ENCODE measurements at regions not wholly inside any gene's neighbourhood (a gene's known extent, or its start where the extent isn't known, plus 50 kb on each side); places are given as distances from the start of the nearest gene placed in this dataset.
"Not testable (repeated sequence)": the region's sequence is repeated elsewhere in the genome, so short reads cannot be mapped to it uniquely, and the experiment has no call there.

GRCh38 chr14:19162920-19163319, 195.7 kb downstream of the POTEM start:
- H3K9ac ChIP-seq (ENCODE audit: insufficient read length, low read depth); H3K4me1 ChIP-seq (ENCODE audit: insufficient read depth, insufficient read length); H3K4me3 ChIP-seq (ENCODE audit: insufficient read length, low read depth); H3K9me3 ChIP-seq (ENCODE audit: insufficient read depth, low read length); DNase-seq (ENCODE audit: low read depth, low spot score); H3K36me3 ChIP-seq (ENCODE audit: insufficient read depth, insufficient read length, low read length); H3K27me3 ChIP-seq (ENCODE audit: insufficient read depth, insufficient read length): not testable (repeated sequence)

GRCh38 chr14:19163891-19164290, 196.7 kb downstream of the POTEM start:
- H3K4me1 ChIP-seq (ENCODE audit: insufficient read depth, insufficient read length); H3K27me3 ChIP-seq (ENCODE audit: insufficient read depth, insufficient read length); H3K9ac ChIP-seq (ENCODE audit: insufficient read length, low read depth); H3K36me3 ChIP-seq (ENCODE audit: insufficient read depth, insufficient read length, low read length); DNase-seq (ENCODE audit: low read depth, low spot score); H3K9me3 ChIP-seq (ENCODE audit: insufficient read depth, low read length); H3K4me3 ChIP-seq (ENCODE audit: insufficient read length, low read depth): not testable (repeated sequence)

GRCh38 chr14:19164426-19164825, 197.2 kb downstream of the POTEM start:
- not testable (repeated sequence) for DNase-seq (ENCODE audit: low read depth, low spot score); H3K36me3 ChIP-seq (ENCODE audit: insufficient read depth, insufficient read length, low read length); H3K4me3 ChIP-seq (ENCODE audit: insufficient read length, low read depth); H3K4me1 ChIP-seq (ENCODE audit: insufficient read depth, insufficient read length); H3K9ac ChIP-seq (ENCODE audit: insufficient read length, low read depth); H3K27me3 ChIP-seq (ENCODE audit: insufficient read depth, insufficient read length); H3K9me3 ChIP-seq (ENCODE audit: insufficient read depth, low read length)

GRCh38 chr14:19166056-19166455, 198.8 kb downstream of the POTEM start:
- not testable (repeated sequence) for H3K4me1 ChIP-seq (ENCODE audit: insufficient read depth, insufficient read length); H3K9ac ChIP-seq (ENCODE audit: insufficient read length, low read depth); H3K9me3 ChIP-seq (ENCODE audit: insufficient read depth, low read length); H3K36me3 ChIP-seq (ENCODE audit: insufficient read depth, insufficient read length, low read length); DNase-seq (ENCODE audit: low read depth, low spot score); H3K27me3 ChIP-seq (ENCODE audit: insufficient read depth, insufficient read length); H3K4me3 ChIP-seq (ENCODE audit: insufficient read length, low read depth)

DNA sequence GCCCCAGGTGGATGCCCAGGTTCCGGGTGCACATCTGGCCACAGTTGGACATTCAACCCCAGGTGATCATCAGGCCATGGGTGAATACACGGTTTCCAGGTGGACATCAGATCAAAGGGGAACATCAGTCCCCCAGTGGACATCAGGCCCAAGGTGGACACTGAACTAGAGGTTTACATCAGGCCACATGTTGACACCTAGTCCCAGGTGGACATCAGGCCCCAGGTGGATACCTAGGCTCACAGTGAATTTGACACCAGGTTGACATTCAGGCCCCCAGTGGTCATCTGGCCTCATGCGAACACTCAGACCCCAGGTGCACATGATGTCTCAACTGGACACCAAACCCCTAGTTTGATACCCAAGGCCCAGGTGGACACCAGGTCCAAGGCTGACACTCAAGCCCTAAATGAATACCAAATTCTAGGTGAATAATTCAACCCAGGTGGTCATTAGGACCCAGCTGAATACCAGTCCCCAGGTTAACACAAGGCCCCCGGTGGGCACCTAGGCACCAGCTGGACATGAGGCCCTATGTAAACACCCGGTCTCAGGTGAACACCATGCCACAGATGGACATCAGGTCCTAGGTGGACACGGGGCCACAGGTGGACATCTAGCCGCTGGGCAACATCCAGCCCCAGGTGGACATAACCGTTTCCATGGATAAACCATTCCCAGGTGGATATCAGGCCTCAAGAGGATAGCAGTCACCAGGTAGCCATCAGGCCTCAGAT, 200.4 kb downstream of the POTEM start:
- not testable (repeated sequence) for DNase-seq (ENCODE audit: low read depth, low spot score); H3K9ac ChIP-seq (ENCODE audit: insufficient read length, low read depth); H3K36me3 ChIP-seq (ENCODE audit: insufficient read depth, insufficient read length, low read length)

GRCh38 chr14:19168261-19168660, 201.0 kb downstream of the POTEM start:
- not testable (repeated sequence) for H3K4me3 ChIP-seq (ENCODE audit: insufficient read length, low read depth); H3K27me3 ChIP-seq (ENCODE audit: insufficient read depth, insufficient read length); H3K36me3 ChIP-seq (ENCODE audit: insufficient read depth, insufficient read length, low read length); H3K4me1 ChIP-seq (ENCODE audit: insufficient read depth, insufficient read length); DNase-seq (ENCODE audit: low read depth, low spot score); H3K9me3 ChIP-seq (ENCODE audit: insufficient read depth, low read length); H3K9ac ChIP-seq (ENCODE audit: insufficient read length, low read depth)

More for the DNA sequence above, 200.4 kb downstream of the POTEM start:
- not testable (repeated sequence) for H3K9me3 ChIP-seq (ENCODE audit: insufficient read depth, low read length); H3K4me3 ChIP-seq (ENCODE audit: insufficient read length, low read depth); H3K4me1 ChIP-seq (ENCODE audit: insufficient read depth, insufficient read length); H3K27me3 ChIP-seq (ENCODE audit: insufficient read depth, insufficient read length)

- not testable (repeated sequence) for H3K4me3 ChIP-seq (ENCODE audit: insufficient read length, low read depth); H3K9me3 ChIP-seq (ENCODE audit: insufficient read depth, low read length); H3K4me1 ChIP-seq (ENCODE audit: insufficient read depth, insufficient read length); DNase-seq (ENCODE audit: low read depth, low spot score); H3K27me3 ChIP-seq (ENCODE audit: insufficient read depth, insufficient read length); H3K9ac ChIP-seq (ENCODE audit: insufficient read length, low read depth); H3K36me3 ChIP-seq (ENCODE audit: insufficient read depth, insufficient read length, low read length)
These were observed 202.5 kb downstream of the POTEM start for GRCh38 chr14:19169561-19170362.

DNA sequence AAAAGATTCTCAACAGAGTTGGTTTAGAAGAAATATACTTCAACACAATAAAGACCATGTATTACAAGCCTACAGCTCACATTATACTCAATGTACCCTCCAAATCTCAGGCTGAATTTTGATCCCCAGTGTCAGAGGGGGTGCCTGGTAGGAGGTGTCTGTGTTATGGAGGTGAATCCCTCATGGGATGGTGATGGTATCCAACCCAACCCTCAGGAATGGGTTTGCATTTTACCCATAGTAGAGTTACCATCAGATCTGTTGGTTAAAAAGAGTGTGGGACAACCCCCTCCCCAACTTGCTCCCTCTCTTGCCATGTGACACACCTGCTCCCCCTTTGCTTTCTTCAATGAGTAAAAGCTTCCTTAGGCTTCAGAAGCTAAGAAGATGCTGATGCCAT, 205.5 kb downstream of the POTEM start:
- H3K4me1 ChIP-seq (ENCODE audit: insufficient read depth, insufficient read length); H3K36me3 ChIP-seq (ENCODE audit: insufficient read depth, insufficient read length, low read length); H3K4me3 ChIP-seq (ENCODE audit: insufficient read length, low read depth); DNase-seq (ENCODE audit: low read depth, low spot score); H3K9ac ChIP-seq (ENCODE audit: insufficient read length, low read depth); H3K27me3 ChIP-seq (ENCODE audit: insufficient read depth, insufficient read length); H3K9me3 ChIP-seq (ENCODE audit: insufficient read depth, low read length): not testable (repeated sequence)

DNA sequence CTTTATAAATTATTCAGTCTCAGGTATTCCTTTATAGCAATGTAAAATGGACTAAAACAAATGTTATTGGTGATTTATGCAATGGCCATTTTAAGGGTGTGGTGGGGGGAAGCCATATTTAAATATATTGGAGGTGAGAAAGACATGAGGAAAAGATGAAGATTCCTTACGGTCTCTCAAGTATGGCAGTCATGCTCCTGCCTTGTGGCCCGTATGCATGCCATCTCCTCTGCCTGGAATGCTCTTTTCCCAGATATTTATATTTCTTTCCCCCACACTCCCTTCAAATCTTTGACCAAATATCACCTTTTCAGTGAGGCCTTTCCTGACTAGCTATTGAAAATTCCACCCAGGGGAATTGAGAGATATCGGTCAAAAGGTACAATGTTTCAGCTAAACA, 206.0 kb downstream of the POTEM start:
- not testable (repeated sequence) for DNase-seq (ENCODE audit: low read depth, low spot score); H3K9me3 ChIP-seq (ENCODE audit: insufficient read depth, low read length); H3K9ac ChIP-seq (ENCODE audit: insufficient read length, low read depth); H3K4me1 ChIP-seq (ENCODE audit: insufficient read depth, insufficient read length); H3K36me3 ChIP-seq (ENCODE audit: insufficient read depth, insufficient read length, low read length); H3K27me3 ChIP-seq (ENCODE audit: insufficient read depth, insufficient read length); H3K4me3 ChIP-seq (ENCODE audit: insufficient read length, low read depth)

DNA sequence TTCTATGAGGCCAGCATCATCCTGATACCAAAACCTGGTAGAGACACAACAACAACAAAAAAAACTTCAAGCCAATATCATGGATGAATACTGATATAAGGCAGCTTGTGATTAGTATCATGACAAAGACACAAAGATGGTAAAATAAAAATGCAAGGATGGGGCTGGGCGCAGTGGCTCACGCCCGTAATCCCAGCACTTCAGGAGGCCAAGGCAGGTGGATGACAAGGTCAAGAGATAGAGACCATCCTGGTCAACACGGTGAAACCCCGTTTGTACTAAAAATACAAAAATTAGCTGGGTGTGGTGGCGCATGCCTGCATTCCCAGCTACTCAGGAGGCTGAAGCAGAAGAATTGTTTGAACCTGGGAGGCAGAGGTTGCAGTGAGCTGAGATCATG, 210.2 kb downstream of the POTEM start:
- not testable (repeated sequence) for DNase-seq (ENCODE audit: low read depth, low spot score); H3K4me3 ChIP-seq (ENCODE audit: insufficient read length, low read depth); H3K9me3 ChIP-seq (ENCODE audit: insufficient read depth, low read length); H3K27me3 ChIP-seq (ENCODE audit: insufficient read depth, insufficient read length); H3K4me1 ChIP-seq (ENCODE audit: insufficient read depth, insufficient read length); H3K9ac ChIP-seq (ENCODE audit: insufficient read length, low read depth); H3K36me3 ChIP-seq (ENCODE audit: insufficient read depth, insufficient read length, low read length)

DNA sequence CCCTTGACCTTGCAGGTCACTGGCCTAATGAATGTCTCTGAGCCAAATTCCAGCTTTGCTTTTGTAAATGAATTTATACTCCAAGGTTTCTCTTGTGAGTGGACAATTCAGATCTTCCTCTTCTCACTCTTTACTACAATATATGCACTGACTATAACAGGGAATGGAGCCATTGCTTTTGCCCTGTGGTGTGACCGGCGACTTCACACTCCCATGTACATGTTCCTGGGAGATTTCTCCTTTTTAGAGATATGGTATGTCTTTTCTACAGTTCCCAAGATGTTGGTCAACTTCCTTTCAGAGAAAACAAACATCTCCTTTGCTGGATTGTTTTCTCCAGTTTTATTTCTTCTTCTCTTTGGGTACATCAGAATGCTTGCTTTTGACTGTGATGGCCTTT, 213.1 kb downstream of the POTEM start:
- not testable (repeated sequence) for H3K36me3 ChIP-seq (ENCODE audit: insufficient read depth, insufficient read length, low read length)

GRCh38 chr14:19180881-19181280, 213.6 kb downstream of the POTEM start:
- not testable (repeated sequence) for DNase-seq (ENCODE audit: low read depth, low spot score); H3K9me3 ChIP-seq (ENCODE audit: insufficient read depth, low read length); H3K27me3 ChIP-seq (ENCODE audit: insufficient read depth, insufficient read length); H3K36me3 ChIP-seq (ENCODE audit: insufficient read depth, insufficient read length, low read length); H3K4me1 ChIP-seq (ENCODE audit: insufficient read depth, insufficient read length); H3K9ac ChIP-seq (ENCODE audit: insufficient read length, low read depth); H3K4me3 ChIP-seq (ENCODE audit: insufficient read length, low read depth)

More for the DNA sequence above, 213.1 kb downstream of the POTEM start:
- not testable (repeated sequence) for H3K9ac ChIP-seq (ENCODE audit: insufficient read length, low read depth); H3K4me3 ChIP-seq (ENCODE audit: insufficient read length, low read depth); H3K27me3 ChIP-seq (ENCODE audit: insufficient read depth, insufficient read length); DNase-seq (ENCODE audit: low read depth, low spot score); H3K9me3 ChIP-seq (ENCODE audit: insufficient read depth, low read length); H3K4me1 ChIP-seq (ENCODE audit: insufficient read depth, insufficient read length)
